Peyer's patch (tissue), 4 donors: ENCODE measurements at regions not wholly inside any gene's neighbourhood (a gene's known extent, or its start where the extent isn't known, plus 50 kb on each side); places are given as distances from the start of the nearest gene placed in this dataset.
"Not testable (repeated sequence)": the region's sequence is repeated elsewhere in the genome, so short reads cannot be mapped to it uniquely, and the experiment has no call there.

Experiments
- DNase-seq, 3 donors: peaks; one replicate each; pipeline ENCODE4 v3.0.0-alpha.2; 2017 to 2019
- H3K27ac ChIP-seq, 4 donors: fragments of 200-600 bp; sonication (generic); one replicate each; pipeline ENCODE4 v1.5.1; 2016 to 2019
- H3K27me3 ChIP-seq, 2 donors: fragments of 200-600 bp; sonication (generic); one replicate each; pipeline ENCODE4 v1.5.1; 2019
- H3K36me3 ChIP-seq, 3 donors: fragments of 200-600 bp; sonication (generic); one replicate each; pipeline ENCODE4 v1.5.1; 2016 to 2019
- H3K4me1 ChIP-seq, 4 donors: fragments of 200-600 bp; sonication (generic); one replicate each; pipeline ENCODE4 v1.5.1; 2016 to 2019
- H3K4me3 ChIP-seq, 4 donors: fragments of 200-600 bp; sonication (generic); 1 replicate in 3 of 4; 2 replicates in 1 of 4; pipeline ENCODE4 v1.5.1; 2016 to 2019; ENCODE audit warnings: mild to moderate bottlenecking in 1 of 4
- H3K9me3 ChIP-seq, 4 donors: fragments of 200-600 bp; sonication (generic); one replicate each; pipeline ENCODE4 v1.5.1; 2016 to 2019; ENCODE audit warnings: mild to moderate bottlenecking in 1 of 4
- POLR2A ChIP-seq, 2 donors: fragments of 450-650 bp; IDR thresholded peaks; one replicate each; pipeline ENCODE4 v1.5.1; 2017; ENCODE audit warnings: antibody characterized with exemption in 2 of 2, mild to moderate bottlenecking in 2 of 2, moderate library complexity in 2 of 2
- TF ChIP-seq, protein P1 (sequence below), 6 experiments: fragments of 450-650 bp in 4 of 6; fragments of 200-600 bp in 2 of 6; sonication (generic) in 1 of 6; IDR thresholded peaks; one replicate each; pipeline ENCODE4 v1.5.1; 2017 to 2019; ENCODE audit warnings: antibody characterized with exemption in 6 of 6, mild to moderate bottlenecking in 3 of 6, moderate library complexity in 1 of 6

DNA sequence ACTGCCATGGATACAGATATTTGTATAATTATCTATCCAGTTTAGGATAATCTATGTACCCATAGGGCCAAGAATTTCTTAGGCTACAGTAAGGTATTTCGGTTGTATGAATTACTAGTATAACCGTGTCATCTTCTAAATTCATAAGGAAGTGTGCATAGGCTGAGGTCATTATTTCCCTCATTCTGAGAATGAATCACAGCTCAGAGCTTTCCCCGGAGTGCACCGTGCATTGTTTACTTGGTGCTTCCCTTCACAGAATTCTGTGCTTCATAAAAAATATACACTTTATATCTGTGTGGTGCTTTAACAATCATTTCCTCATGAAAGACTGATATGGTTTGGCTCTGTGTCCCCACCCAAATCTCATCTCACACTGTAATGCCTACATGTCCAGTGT is 514.1 kb downstream of the ETNK1 start:
- Histone ChIP-seq H3K9me3 (no peaks in the 10 kb centered on the region), H3K27ac (no peak overlapping the region), H3K4me1 (no peaks in the 10 kb centered on the region), H3K27me3 (no peaks in the 10 kb centered on the region), H3K36me3 (no peaks in the 10 kb centered on the region), H3K4me3 (no peak overlapping the region)
- no peak for DNase-seq
- no peak for TF ChIP-seq POLR2A (IDR thresholded peaks at IDR 0.05)
- TF ChIP-seq, protein P1, sequence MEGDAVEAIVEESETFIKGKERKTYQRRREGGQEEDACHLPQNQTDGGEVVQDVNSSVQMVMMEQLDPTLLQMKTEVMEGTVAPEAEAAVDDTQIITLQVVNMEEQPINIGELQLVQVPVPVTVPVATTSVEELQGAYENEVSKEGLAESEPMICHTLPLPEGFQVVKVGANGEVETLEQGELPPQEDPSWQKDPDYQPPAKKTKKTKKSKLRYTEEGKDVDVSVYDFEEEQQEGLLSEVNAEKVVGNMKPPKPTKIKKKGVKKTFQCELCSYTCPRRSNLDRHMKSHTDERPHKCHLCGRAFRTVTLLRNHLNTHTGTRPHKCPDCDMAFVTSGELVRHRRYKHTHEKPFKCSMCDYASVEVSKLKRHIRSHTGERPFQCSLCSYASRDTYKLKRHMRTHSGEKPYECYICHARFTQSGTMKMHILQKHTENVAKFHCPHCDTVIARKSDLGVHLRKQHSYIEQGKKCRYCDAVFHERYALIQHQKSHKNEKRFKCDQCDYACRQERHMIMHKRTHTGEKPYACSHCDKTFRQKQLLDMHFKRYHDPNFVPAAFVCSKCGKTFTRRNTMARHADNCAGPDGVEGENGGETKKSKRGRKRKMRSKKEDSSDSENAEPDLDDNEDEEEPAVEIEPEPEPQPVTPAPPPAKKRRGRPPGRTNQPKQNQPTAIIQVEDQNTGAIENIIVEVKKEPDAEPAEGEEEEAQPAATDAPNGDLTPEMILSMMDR (IDR thresholded peaks at IDR 0.05), result no peak

DNA sequence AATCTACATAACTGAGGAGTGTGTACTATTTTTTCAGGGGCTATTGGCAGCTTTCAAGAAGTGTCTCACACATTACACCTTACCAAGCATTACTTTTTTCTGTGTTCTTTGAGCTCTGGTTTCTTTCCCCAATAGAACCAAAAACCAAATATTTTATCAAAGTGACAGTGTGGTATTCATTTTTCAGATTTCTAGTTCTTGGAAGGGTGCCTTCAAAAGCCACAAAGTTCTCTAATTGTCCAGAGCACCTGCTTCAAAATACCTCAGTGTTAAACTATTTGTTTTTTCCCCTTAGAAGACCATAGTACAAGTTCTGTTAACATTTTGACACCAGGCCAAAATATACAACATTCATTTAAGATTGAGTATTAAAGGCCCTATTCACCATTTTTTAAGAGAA is 515.7 kb downstream of the ETNK1 start:
- Histone ChIP-seq H3K27me3 (no peaks in the 10 kb centered on the region), H3K36me3 (no peaks in the 10 kb centered on the region), H3K4me3 (no peak overlapping the region), H3K4me1 (no peaks in the 10 kb centered on the region), H3K9me3 (no peaks in the 10 kb centered on the region), H3K27ac (no peak overlapping the region)
- DNase-seq, result no peak
- TF ChIP-seq, protein P1 (IDR thresholded peaks at IDR 0.05), result no peak
- TF ChIP-seq POLR2A (IDR thresholded peaks at IDR 0.05), result no peak

DNA sequence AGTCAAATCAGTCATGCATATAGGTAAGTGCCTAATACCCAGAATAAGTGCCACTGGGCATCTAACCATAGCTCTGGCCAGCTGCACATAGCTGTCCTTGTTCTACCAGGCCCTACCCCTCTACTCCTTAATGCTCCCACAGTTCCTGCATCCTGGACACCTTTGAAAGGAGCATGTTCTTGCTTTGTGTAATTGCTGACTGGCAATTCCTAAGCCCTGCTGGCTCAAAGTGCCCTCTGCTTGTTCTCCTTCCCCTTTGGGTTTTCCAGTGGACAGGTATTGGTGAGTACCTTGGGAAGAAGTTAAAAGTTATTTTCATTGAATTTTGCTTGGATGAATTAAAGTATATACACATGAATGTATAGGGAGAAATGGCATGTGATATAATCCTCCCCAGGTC is 516.4 kb downstream of the ETNK1 start:
- TF ChIP-seq POLR2A (IDR thresholded peaks at IDR 0.05), result no peak
- TF ChIP-seq, protein P1 (IDR thresholded peaks at IDR 0.05), result no peak

DNA sequence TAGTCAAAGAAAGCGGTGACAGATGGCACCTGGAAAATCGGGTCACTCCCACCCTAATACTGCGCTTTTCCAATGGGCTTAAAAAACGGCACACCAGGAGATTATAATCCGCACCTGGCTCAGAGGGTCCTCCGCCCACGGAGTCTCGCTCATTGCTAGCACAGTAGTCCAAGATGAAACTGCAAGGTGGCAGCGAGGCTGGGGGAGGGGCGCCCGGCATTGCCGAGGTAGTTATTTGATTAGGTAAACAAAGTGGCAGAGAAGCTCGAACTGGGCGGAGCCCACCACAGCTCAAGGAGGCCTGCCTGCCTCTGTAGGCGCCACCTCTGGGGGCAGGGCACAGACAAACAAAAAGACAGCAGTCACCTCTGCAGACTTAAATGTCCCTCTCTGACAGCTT is 521.1 kb downstream of the ETNK1 start:
- not testable (repeated sequence) for H3K27me3 ChIP-seq

More for the DNA sequence above, 516.4 kb downstream of the ETNK1 start:
- no peak for DNase-seq
- no peak overlapping the region for H3K27ac ChIP-seq
- no peak overlapping the region for H3K4me3 ChIP-seq
- H3K36me3 ChIP-seq, result no peaks in the 10 kb centered on the region
- H3K9me3 ChIP-seq, result no peaks in the 10 kb centered on the region
- no peaks in the 10 kb centered on the region for H3K27me3 ChIP-seq
- no peaks in the 10 kb centered on the region for H3K4me1 ChIP-seq

DNA sequence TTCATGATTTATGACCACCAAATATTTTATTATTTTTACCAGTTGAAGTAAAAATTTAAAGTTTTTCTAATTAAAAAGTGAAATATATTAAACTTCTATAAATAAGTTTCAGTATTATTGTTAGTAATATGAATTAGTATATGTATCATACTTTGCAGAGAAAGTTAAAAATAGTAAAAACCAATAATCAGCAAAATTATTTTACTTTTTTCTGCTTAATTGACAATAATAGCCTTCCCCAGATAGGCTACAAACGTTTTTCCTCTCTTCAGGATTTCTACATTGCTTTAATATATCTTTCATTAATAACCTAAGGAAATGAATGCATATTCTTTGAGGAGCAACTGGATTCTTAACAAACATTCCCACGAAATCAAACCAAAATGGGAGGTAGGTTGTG is 543.5 kb downstream of the ETNK1 start:
- TF ChIP-seq, protein P1 (IDR thresholded peaks at IDR 0.05), result no peak
- no peak for TF ChIP-seq POLR2A (IDR thresholded peaks at IDR 0.05)
- Histone ChIP-seq H3K36me3 (no peaks in the 10 kb centered on the region), H3K4me3 (no peak overlapping the region), H3K27ac (no peak overlapping the region), H3K27me3 (no peaks in the 10 kb centered on the region), H3K9me3 (no peaks in the 10 kb centered on the region), H3K4me1 (no peaks in the 10 kb centered on the region)
- DNase-seq, result no peak

More for the DNA sequence above, 521.1 kb downstream of the ETNK1 start:
- not testable (repeated sequence) for H3K4me3 ChIP-seq, H3K27ac ChIP-seq, H3K9me3 ChIP-seq, DNase-seq, H3K36me3 ChIP-seq, H3K4me1 ChIP-seq

DNA sequence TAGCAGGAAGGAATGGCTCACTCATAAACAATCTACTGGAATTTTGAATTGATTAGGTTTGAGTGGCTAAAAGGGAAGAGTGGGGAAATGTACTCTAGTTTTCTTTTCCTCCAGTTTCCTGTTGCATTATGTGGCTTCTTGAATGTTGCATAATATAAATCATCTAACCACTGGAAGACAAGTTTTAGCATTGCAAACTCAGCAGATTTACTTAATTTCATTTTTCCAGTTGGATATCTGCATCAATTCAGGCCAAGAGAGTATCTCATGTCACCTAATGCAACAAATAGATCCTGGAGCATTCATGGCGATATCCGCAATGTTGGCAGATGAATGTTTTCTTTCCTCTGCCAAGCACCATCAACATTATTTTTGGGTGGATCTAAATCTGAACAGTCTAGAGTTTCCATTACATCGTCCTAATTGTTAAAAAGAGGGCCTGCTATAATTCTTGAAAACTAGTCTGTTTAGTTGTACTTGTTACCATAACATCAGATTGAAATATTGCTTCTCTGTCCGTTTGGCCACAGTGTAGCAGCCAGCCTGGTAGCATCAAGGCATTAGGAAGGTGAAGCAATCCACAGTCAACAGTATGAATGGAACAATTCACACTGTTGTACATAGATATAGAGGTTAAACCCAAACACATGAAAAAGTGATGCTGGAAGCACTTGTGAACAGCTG is 544.2 kb downstream of the ETNK1 start:
- Histone ChIP-seq H3K4me3 (no peak overlapping the region), H3K9me3 (no peaks in the 10 kb centered on the region), H3K36me3 (no peaks in the 10 kb centered on the region), H3K27ac (no peak overlapping the region), H3K27me3 (no peaks in the 10 kb centered on the region), H3K4me1 (no peaks in the 10 kb centered on the region)
- TF ChIP-seq POLR2A (IDR thresholded peaks at IDR 0.05), result no peak
- TF ChIP-seq, protein P1 (IDR thresholded peaks at IDR 0.05), result no peak
- no peak for DNase-seq
